PC-9 (cell line): ENCODE measurements at regions not wholly inside any gene's neighbourhood (a gene's known extent, or its start where the extent isn't known, plus 50 kb on each side); places are given as distances from the start of the nearest gene placed in this dataset.
"Not testable (repeated sequence)": the region's sequence is repeated elsewhere in the genome, so short reads cannot be mapped to it uniquely, and the experiment has no call there.

ENCODE experiments used
- CTCF ChIP-seq: fragments of 200-600 bp; sonication (generic); conservative IDR thresholded peaks from 2 replicates; pipeline ENCODE4 v1.6.1; 2017; ENCODE audit warnings: mixed run types, antibody characterized with exemption, mild to moderate bottlenecking, moderate library complexity
- EZH2 ChIP-seq: fragments of 200-600 bp; sonication (generic); IDR thresholded peaks from 2 replicates; pipeline ENCODE4 v1.8.0; 2017; ENCODE audit warnings: antibody characterized with exemption, low read depth

GRCh38 chr4:66561465-66562053 lies 891.3 kb upstream of the EPHA5 start:
- not testable (repeated sequence) for TF ChIP-seq CTCF, EZH2
